ENCODE measurements at regions not wholly inside any gene's neighbourhood (a gene's known extent, or its start where the extent isn't known, plus 50 kb on each side); places are given as distances from the start of the nearest gene placed in this dataset.

DNA sequence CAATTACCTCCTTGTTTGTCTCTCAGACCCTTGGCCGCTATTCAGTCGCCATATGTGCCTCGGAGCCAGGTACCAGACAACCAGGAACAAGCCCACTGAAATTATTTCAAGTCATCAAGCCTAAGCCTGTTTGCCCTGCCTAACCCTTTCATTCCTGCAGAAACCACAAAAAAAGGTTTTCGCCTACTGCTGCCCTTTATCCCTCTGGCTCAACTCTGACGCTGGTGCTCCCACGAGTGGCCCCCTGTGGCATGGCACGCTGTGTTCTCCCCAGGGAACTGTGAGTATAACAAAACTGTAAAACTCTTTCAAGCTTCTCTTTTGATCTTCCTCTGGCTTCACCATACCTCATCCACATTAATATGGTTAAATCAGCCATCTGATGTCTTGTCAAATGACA lies 215.7 kb upstream of the CDC14C start:
- TF ChIP-seq POLR2A (IDR thresholded peaks at IDR 0.05), result no peak
- TF ChIP-seq, protein P1, sequence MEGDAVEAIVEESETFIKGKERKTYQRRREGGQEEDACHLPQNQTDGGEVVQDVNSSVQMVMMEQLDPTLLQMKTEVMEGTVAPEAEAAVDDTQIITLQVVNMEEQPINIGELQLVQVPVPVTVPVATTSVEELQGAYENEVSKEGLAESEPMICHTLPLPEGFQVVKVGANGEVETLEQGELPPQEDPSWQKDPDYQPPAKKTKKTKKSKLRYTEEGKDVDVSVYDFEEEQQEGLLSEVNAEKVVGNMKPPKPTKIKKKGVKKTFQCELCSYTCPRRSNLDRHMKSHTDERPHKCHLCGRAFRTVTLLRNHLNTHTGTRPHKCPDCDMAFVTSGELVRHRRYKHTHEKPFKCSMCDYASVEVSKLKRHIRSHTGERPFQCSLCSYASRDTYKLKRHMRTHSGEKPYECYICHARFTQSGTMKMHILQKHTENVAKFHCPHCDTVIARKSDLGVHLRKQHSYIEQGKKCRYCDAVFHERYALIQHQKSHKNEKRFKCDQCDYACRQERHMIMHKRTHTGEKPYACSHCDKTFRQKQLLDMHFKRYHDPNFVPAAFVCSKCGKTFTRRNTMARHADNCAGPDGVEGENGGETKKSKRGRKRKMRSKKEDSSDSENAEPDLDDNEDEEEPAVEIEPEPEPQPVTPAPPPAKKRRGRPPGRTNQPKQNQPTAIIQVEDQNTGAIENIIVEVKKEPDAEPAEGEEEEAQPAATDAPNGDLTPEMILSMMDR (IDR thresholded peaks at IDR 0.05), result no peak
- TF ChIP-seq EP300 (IDR thresholded peaks at IDR 0.05), result no peak
